ENCODE measurements at regions not wholly inside any gene's neighbourhood (a gene's known extent, or its start where the extent isn't known, plus 50 kb on each side); places are given as distances from the start of the nearest gene placed in this dataset.
"Not testable (repeated sequence)": the region's sequence is repeated elsewhere in the genome, so short reads cannot be mapped to it uniquely, and the experiment has no call there.

GRCh38 chr7:104956753-104957450 lies 57.1 kb upstream of the KMT2E start:
- peak overlapping the region; percentile 8 for H3K27ac ChIP-seq
- no peak overlapping the region for H3K4me3 ChIP-seq
- no peak for DNase-seq (ENCODE audit: low spot score in 2 of 2)
- H3K4me1 ChIP-seq: peaks cover 34% of the 10 kb centered on the region
- H3K36me3 ChIP-seq: no peaks in the 10 kb centered on the region
- WGBS: 62% methylated on average over 4 of the region's 4 CpGs
- no peaks in the 10 kb centered on the region for H3K9me3 ChIP-seq
- H3K27me3 ChIP-seq: no peaks in the 10 kb centered on the region
- no peak for TF ChIP-seq POLR2AphosphoS5 (IDR thresholded peaks at IDR 0.05)
- no peak for TF ChIP-seq POLR2A (IDR thresholded peaks at IDR 0.05)
- no peak for TF ChIP-seq EP300 (IDR thresholded peaks at IDR 0.05)
- no peak for TF ChIP-seq CTCF (IDR thresholded peaks at IDR 0.05)

- TF ChIP-seq POLR2AphosphoS5 (IDR thresholded peaks at IDR 0.05) (no peak), CTCF (IDR thresholded peaks at IDR 0.05) (no peak), EP300 (IDR thresholded peaks at IDR 0.05) (no peak), POLR2A (IDR thresholded peaks at IDR 0.05) (no peak)
- no peak overlapping the region for H3K4me3 ChIP-seq
- peaks cover 49% of the 10 kb centered on the region for H3K4me1 ChIP-seq
- WGBS: 62% methylated on average over 3 of the region's 3 CpGs
- no peaks in the 10 kb centered on the region for H3K9me3 ChIP-seq
- DNase-seq (ENCODE audit: low spot score in 2 of 2): no peak
- no peaks in the 10 kb centered on the region for H3K27me3 ChIP-seq
- no peak overlapping the region for H3K27ac ChIP-seq
- no peaks in the 10 kb centered on the region for H3K36me3 ChIP-seq
These were observed 55.6 kb upstream of the KMT2E start for GRCh38 chr7:104958371-104958865.

- 37% methylated on average over 2 of the region's 2 CpGs for WGBS
- H3K27ac ChIP-seq: not testable (repeated sequence)
These were observed 54.5 kb upstream of the KMT2E start for GRCh38 chr7:104959483-104959882.

GRCh38 chr7:104960741-104961448 lies 53.1 kb upstream of the KMT2E start:
- Histone ChIP-seq H3K4me1 (peaks cover 63% of the 10 kb centered on the region), H3K27me3 (no peaks in the 10 kb centered on the region), H3K9me3 (no peaks in the 10 kb centered on the region), H3K4me3 (no peak overlapping the region), H3K27ac (peak overlapping the region; percentile 63), H3K36me3 (no peaks in the 10 kb centered on the region)
- TF ChIP-seq CTCF (IDR thresholded peaks at IDR 0.05) (no peak), POLR2AphosphoS5 (IDR thresholded peaks at IDR 0.05) (peak in 2 of 3 donors; percentile 48 to 55), POLR2A (IDR thresholded peaks at IDR 0.05) (no peak), EP300 (IDR thresholded peaks at IDR 0.05) (no peak)
- 42% methylated on average over 2 of the region's 2 CpGs for WGBS
- DNase-seq (ENCODE audit: low spot score in 2 of 2): no peak

More at GRCh38 chr7:104959483-104959882, 54.5 kb upstream of the KMT2E start:
- not testable (repeated sequence) for DNase-seq (ENCODE audit: low spot score in 2 of 2); H3K27me3 ChIP-seq; H3K36me3 ChIP-seq; H3K4me3 ChIP-seq; H3K9me3 ChIP-seq
- peaks cover 60% of the 10 kb centered on the region for H3K4me1 ChIP-seq

- no peak overlapping the region for H3K4me3 ChIP-seq
- H3K9me3 ChIP-seq: no peaks in the 10 kb centered on the region
- DNase-seq (ENCODE audit: low spot score in 2 of 2): no peak
- H3K27me3 ChIP-seq: no peaks in the 10 kb centered on the region
- H3K27ac ChIP-seq: peak overlapping the region; percentile 63
- peaks cover 63% of the 10 kb centered on the region for H3K4me1 ChIP-seq
- TF ChIP-seq CTCF (IDR thresholded peaks at IDR 0.05): no peak
- no peak for TF ChIP-seq EP300 (IDR thresholded peaks at IDR 0.05)
- no peak for TF ChIP-seq POLR2A (IDR thresholded peaks at IDR 0.05)
- WGBS: 91% methylated on average over 6 of the region's 6 CpGs
- H3K36me3 ChIP-seq: no peaks in the 10 kb centered on the region
These were observed 52.2 kb upstream of the KMT2E start for GRCh38 chr7:104961821-104962220.
